Suppressor macrophage treated with lipopolysaccharide for 1 hour (primary cell): ENCODE measurements at regions not wholly inside any gene's neighbourhood (a gene's known extent, or its start where the extent isn't known, plus 50 kb on each side); places are given as distances from the start of the nearest gene placed in this dataset.

ENCODE experiments used
- DNase-seq, 3 donors: peaks; one replicate each; pipeline ENCODE4 v3.0.0-alpha.2; 2020 to 2022

DNA sequence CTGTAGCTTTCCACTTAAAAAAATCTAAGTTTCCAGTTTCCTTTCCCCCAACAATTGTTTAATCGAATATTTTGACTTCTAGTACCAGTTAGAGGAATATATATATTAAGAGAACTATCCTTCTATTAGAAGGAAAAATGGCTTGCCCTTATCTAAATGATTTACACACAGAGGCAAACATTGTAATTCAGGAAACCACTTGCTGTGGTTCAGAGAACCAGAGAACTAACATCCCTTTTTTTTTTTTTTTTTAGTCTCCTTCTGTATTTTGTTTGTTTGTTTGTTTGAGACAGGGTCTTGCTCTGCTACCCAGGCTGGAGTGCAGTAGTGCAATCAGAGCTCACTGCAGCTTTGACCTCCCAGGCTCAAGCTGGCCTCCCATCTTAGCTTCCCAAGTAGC, 746.6 kb downstream of the VRK1 start:
- DNase-seq, result peak; percentile 0 to 40 (median 30)

DNA sequence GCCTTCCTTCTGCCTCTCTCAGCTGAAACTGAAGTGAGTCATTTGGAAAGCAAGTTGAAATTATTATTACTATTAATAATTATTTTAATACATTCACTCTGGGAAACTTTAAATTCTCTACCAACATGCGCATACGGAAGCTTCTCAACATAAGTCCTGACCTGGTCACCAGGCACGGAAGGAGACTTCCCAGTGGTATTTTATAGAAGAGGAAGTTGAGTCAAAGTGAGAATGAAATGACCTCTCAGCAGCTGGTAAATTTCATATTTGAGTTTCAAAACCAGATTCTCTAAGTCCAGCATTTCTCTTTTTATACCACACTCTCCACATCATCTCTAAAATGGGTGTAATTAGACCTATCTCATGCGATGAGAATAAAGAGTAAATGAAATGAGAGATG, 747.4 kb downstream of the VRK1 start:
- peak; percentile 68 to 91 (median 91) for DNase-seq

DNA sequence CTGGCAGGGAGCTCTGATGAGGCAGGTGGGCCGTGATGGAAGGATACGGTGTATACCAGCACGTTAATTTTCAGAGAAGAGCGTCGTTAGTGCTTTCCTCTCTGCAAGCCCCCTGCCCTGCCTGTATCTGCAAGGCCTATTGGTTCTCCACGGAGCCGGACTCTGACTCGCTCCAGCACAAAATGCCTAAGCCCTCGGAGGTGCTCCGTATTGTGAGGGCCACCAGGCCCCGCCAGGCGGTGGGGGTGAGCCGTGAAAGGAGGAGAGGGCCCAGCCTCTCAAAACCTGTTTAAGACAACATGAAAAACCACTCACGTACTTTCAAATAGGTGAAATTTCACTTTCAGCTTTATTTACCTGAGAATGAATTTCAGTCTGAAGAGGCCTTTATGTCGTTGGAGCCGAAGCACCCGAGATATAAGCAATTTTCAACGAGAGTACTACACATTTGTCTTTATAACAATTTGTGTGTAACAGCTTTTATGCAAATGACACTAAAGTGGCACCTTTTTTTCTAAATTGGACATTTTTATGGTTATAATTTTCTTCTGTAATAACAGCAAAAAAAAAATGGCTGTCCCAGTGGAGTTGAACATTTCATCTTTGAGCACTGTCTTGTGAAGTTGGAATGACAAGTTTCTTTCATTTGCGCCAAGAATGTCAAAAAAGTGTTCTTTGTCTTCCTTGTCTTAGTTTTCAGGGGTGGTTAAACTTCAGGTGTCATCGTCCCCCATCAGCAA, 749.5 kb downstream of the VRK1 start:
- DNase-seq, result no peak

DNA sequence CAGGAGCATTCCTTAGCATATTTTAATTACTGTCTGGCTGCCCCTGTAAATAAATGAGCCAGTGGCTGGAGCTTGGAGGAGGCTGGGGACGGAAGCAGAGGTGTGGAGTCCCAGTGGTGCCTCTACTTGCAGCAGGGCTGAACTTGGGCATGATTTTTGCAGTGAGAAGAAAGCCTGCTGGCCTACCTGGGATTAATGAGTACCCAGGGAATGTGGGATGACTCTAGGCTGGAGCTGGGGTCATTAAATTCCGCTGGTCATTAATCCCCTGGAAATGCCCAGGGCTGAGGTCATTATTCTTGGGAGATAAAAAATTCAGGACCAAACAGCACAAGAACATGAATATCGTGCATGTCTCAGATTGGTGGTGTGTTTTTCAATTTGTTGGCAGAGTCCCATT, 753.3 kb downstream of the VRK1 start:
- DNase-seq, result no peak

DNA sequence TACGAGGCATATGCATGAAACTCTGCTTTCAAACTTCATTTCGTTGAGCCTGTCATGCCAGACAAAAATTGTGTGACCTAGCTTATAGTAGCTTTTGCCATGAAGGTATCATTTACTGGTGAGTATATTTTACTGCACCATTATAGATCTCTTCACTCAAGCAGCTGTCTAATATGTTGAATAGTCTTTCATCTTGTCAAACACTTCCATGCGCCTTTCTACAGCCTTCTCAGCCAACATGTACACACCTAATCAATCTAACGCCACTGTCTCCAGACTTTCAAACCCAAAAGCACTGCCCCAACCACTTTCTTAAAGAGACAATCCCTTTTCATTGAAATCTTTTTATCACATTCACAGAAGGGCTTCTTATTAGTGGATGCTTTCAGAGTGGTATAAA, 757.4 kb downstream of the VRK1 start:
- no peak for DNase-seq

DNA sequence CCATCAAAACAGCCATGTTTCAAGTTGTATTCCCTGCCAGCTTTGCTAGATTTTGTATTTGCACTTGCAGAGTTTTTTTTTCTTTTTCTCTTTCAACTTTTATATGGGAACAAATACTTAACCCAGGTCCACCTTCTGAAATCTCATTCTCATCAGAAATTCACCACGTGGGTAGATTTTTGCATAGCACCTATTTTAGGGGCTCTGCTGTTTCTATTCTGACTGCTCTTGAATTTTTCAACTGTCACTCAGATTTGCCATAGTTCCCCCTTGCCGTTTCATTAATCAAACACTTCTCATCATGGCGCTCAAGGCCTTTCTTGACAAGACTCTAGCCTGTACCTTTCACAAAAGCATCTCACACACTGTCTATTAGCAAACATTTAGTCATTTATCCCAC, 767.2 kb downstream of the VRK1 start:
- no peak for DNase-seq

DNA sequence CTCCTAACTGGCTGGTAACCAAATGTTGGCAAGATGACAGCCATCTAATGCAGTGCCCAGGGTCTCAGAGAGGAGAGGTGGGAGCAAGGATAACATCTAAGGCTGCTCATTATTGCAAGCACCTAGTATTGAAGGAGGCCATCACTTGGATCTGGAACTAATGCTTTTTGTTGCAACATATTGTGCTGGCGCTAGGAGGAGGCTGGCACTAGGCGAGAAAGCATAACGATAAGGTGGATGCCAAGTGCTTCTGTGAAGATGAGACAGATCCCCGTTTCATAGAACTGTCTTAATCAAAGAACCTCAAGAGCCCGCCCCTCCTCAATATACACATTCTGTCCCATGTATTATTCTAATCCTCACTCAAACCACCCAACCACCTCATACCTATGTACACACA, 774.0 kb downstream of the VRK1 start:
- DNase-seq, result no peak

DNA sequence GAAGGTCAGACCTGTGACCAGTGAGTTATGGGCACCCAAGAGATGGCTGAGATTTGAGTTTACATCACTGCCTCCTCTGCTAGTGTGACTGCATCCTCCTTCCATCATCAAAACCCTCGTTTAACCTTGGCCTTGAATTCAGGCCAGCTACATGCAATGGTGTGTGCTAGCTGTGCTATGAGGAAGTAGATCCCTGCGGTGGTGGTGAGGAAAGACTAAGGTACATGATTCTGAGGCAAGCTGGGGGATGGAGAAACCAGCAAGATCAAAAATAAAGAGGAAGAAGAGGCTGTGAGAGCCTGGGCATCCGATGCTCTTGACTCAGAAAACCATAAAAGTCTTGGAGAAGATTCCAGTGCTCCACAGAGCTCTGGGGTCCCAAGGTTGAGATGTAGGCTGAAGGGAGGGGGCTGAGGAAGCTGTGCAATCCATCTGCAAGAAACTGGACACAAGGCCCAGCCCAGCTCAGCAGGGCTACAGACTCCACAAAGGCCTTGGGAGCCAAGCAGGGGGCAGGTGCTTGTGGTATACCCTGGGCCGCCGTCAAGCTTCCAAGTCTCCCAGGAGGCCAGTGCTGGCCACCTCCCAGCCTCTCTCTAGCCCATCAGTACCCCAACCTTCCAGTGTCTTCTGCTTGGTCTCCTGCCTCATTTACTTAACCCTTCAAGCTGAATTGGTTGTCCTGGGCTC, 774.8 kb downstream of the VRK1 start:
- no peak for DNase-seq

DNA sequence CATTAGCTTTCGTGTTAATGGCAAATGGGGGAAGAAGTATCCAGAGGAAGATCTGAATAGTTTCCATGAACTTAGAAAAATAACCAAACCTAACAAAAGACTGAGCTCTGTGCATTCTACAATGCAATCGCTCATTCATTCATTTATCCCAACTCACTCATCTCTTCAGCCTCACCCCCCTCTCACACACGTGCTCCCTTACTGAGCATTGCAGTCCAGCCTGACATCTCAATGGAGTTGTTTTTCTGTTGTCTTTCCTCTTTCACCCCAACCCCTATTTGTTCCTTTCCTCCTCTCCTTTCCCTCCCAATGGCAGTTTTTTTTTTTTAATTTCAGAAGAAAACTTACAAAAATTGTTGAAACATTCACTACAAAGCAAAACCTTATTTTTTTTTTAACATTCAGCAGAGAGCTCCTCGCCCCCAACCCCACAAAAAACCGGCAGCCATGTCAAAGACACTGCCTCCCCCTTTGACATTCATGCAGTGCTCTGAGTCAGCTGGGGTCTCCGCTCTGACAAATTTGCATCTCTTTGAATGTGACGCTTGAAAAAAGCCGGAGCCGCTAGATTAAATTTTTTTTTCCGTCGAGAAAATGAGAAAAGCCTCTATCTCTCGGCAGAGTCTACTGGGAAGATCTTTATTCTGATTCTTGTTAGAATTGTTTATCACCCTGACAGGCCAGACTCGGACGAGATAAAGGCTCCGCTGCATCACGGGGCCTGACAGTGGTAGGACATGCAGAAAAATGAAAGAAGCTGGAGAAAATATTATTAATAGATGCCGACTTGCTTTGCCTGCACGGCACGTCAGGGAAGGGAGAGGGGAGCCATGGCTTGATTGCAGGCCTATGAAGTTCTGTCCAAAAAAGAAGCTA, 775.6 kb downstream of the VRK1 start:
- DNase-seq, result no peak

DNA sequence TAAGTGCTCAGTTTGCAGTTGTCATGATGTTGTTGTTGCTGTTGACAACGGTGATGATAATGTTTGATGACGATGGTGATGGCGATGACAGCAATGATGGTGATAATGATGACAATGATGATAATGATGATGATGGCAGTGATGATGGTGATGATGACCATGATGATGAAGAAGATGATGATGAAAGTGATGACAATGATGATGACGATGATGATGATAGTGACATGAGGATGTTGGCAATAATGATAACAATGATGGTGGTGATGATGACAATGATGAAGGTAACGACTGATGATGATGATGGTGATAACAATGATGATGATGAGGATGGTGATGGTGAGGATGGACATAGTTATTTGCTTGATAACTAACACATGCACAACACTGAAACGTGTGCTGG, 778.5 kb downstream of the VRK1 start:
- DNase-seq, result no peak

DNA sequence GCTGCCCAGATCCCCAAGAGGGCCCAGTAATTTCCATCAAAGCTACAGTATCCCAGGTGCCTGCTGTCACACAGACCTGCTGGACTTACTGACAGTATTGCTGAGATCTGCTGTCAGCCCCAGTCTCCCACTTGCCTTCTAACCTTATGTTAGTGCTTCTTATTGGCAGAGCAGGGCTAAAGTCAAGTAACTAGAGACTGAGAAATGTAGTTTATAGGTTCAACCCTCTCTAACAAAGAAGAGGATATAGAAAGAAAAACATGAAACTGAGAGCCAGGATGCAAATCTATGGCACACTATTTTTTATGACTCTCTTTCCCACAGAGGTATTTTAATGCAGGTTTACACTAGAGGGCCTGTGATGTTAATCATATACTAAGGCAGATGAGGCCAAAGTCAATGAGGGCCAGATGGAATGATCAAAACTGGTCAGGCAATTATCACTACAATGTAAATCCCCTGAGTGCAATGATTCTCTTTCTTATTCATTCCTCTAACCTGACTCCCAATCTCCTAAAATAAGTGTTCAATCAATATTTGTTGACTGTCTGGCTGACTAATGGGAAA, 781.9 kb downstream of the VRK1 start:
- DNase-seq, result no peak

DNA sequence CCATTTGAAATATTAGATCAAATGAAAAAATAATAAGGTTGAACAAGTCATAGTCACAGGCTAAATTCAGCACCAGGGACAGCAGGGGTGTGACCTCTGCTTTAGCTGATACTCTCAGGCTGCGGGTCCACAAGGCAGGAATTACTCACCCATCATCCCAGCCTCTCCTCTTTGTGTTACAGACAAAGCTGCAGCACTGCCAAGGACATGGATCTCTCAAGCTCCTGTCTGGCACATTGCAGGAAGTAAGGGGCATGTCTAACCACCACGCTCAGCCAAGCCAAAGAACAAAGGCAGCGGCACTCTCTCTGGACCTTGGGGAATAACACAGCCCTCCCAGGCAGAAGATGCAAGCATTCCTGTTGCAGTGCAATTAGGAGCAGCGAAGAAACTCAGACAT, 783.8 kb downstream of the VRK1 start:
- peak in 1 of 3 donors; percentile 2 for DNase-seq

DNA sequence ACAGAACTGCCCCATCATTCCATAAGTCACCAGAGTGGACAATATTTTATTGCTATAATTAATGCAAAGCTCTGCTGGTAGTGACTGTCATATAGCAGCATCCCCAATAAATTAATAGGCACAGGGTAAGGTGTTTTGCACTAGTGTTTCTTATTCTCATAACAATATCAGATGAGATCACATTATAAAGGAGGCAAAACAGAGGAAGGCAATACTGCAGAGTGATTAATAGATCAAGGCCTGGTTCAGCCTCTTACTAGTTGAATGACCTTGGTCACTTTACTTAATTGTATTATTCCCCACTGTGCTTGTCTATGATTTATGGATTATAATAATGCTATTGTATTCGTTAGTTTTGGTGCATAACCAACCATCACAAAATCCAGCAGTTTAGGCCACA, 784.8 kb downstream of the VRK1 start:
- DNase-seq, result no peak

DNA sequence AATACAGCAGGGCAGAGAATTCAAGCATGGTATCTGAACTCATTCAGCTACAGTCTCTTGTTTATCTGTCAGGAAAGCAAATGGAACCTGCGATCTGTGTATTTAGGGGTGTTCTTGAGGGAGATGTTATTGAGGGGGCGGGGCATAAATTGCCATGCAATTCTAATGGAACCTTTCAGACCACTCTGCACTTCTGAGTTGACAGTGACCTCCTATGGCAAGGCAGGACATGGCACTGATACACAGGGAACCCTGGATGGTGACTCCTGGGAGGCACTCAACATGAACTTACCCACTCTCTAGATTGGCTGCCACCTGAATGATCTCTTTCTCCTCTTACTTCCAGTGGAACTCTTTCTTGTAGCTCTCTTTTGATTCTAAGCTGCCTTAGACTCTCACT, 787.3 kb downstream of the VRK1 start:
- peak in 2 of 3 donors; percentile 12 to 28 for DNase-seq

DNA sequence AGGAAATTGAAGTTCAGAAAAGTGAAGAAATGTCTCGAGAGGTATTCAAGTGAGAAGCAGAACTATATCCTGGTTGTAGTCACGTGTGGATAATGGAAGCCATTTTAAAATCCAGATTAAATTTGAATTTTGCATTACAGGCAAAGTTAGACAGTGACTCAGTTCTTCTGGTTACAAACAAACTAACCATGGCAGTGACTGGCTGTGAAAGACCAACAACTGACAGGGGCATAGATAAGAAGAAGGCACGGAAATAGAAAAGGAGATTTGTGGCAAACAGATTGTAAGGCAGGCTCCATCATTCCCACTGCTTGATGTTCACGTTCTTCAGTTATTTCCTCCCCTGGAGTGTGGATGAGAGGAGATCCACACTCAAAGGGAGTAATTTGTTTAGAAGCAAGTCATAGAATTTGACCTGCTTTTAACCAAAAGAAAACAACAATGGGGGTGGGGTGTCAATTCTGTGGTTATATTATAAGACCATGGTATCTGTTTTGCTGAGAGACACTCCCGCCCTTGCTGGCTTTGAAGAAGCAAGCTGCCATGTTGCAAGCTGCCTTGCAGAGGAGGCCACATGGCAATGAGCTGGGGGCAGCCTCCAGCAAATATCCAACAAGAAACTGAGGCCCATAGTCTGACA, 795.3 kb downstream of the VRK1 start:
- no peak for DNase-seq

DNA sequence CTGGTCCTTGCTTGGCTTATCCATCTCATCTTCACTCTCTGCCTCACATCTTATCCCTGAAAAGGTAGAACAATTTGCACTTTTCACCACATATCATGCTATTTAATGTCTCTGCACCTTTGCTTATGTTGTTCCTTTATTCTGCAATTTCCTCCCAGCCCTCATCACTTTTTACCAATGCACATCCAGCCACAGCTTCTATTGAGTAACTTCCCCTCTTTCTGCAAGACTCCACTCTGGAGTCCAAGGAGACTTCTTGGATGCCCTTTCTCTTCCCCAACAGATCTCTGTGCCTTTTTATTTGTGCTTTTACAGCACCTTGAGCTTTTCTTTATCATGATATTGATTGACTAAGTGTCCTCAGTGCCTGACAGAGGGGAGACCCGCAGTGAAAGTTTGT, 797.1 kb downstream of the VRK1 start:
- peak in 1 of 3 donors; percentile 17 for DNase-seq

DNA sequence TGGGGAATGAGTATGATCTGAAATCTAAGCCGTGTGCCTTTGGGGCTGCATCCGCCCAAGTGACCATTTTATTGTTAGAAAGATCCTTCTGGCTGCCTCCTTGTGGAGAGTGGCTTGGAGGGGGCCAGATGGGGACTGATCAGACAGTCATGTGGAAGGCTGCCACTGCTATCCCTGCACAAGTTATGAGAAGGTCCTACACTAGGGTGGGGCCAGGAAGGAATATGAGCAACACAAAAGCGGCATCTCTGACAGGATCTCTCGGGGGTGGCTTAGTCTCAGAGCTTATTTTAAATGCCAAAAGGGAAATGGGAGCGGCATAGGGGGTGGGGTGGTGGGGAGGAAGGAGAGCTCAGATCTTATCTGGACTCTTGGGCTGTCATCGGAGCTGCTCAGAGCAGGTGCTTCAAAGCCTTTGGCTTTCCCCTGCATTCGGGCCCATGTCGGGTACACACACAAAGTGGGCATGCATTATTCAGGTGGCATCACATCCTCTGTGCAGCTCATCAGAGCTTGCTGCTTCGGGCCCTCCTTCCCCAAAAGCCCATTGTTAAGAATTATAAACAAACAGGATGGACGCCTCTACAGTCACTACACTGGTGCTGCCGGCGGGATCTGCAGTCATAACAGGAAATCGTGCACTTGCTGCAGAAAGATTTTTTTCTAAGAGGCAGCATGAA, 805.4 kb downstream of the VRK1 start:
- DNase-seq, result no peak

DNA sequence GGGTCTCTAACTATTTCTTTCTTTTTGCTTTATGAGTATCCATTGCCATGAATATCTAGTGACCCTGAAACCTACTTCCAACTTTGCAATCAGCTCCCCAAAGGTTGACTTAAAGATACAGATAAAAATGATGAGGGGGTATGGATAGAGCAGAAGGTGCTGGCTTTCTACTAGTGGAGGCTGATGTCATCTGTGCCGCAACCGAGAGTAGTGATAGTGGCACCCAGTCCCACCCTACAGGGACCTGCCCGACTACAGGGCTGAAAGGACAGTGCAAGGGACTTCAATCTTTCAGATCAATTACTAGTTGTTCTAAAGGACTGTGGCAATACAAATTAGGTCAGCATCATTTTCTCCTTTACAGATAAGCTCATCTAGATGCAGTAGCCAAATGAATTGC, 806.0 kb downstream of the VRK1 start:
- DNase-seq, result no peak

DNA sequence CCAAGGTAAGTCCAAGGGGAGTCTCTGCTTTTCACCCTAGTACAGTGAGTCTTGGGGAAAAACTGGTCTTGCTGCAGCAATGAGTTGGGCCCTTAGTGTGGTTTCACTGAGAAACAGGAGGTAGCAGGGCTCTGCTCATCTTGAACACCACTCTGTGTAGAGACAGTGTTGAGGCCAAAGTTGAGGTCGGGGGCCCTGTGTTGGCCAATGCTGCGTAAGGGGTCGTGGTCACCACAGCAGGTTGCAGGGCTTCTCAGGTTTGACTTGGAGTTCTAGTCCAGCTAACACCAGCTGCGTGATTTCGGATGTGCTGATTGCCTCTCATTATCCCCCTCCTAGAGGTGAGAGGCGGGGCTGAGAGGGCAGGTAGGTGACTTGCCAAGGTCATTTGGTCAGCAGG, 807.5 kb downstream of the VRK1 start:
- no peak for DNase-seq

DNA sequence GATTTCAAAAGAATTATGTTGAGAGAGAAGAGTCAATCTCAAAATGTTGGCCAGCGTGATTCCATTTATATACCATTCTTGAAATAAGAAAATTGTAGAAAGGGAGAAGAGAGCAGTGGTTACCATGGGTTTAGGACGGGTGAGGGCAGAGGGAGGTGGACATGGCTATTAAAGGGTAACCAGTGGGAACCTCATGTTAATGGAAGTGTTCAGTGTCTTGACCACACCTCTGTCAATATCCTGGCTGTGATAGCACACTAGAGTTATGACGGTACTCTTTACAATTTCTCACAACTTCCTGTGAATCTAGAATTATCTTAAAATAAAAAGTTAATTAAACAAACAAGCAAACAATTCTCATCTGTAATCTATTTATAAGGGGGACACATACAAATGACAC, 821.2 kb downstream of the VRK1 start:
- DNase-seq, result no peak

DNA sequence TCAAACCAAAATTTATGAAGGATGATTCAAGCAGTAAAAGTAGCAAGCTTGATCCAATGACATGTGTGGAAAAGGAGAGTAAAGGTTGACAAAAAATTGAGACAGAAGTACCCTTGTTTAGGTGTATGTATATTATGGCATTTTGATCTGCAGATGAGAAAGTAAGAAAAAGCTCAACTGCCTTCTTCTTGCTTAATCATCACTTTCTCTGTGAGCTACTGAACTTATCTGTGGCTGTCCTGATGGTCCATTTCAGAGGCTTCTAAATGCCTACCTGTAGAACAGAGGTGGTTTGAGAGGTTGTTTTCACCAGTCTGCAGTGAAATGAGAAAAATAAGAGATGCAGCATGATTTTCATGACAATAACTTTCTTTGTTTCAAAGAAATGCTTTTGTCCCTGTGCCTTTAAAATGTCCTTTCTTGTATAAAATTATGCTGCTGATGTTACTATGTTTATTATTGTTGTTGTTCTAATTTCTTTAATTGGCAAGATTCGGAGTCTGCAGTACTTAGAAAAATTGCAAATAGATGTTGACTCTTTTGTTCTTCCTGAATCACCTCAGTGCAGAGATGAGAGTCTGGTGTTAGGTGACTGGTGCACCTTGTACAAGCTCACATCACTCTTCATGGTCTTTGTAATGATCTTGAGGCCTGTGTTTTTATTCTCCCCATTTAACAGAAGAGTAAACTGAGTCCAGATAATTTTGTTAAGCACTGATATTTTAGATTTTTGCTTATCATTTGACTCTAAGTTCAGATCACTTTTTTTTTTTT, 821.9 kb downstream of the VRK1 start:
- no peak for DNase-seq

DNA sequence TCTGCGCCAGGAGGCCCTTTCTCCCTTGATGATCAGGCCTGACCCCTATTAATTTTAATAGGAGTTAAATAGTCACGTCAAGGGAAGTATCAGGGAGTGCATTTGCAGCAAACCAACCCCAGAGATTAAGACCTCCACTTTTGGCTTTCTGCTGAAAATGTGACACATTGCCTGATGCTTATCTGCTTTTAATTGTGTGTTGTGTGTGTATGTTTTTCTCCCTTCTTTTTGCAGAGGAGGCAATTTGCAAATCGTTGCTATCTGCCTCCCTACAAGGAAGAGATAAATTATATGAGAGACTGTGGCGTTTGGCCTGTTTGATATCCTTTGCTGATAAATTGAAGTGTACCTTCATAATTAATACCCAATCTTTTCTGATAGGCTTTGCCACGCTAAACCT, 822.9 kb downstream of the VRK1 start:
- DNase-seq, result no peak
